GM12878 (cell line): ENCODE measurements at regions not wholly inside any gene's neighbourhood (a gene's known extent, or its start where the extent isn't known, plus 50 kb on each side); places are given as distances from the start of the nearest gene placed in this dataset.

Source experiments
- ATAC-seq: fragments of 200-7000 bp; cut with Tn5 transposase; 3 replicates; pipeline ENCODE4 v1.9.1; 2020; ENCODE audit warnings: mild to moderate bottlenecking, moderate library complexity
- BruUV-seq: library from RNA; stranded (reverse); fragments of 400-500 nt; replicated peaks from 2 replicates; lab custom pipeline; 2021; lab: Mats Ljungman, UMichigan
- CTCF ChIA-PET: fragments of 300-600 bp; sonication (Branson Sonifier 250); formaldehyde crosslinking; extraction: SDS; loops from one replicate; lab custom pipeline; 2021; ENCODE audit warnings: inconsistent platforms; lab: Yijun Ruan, JAX
- POLR2A ChIA-PET: fragments of 350-600 bp; formaldehyde crosslinking; extraction: SDS; loops from one replicate; lab custom pipeline; 2021; ENCODE audit warnings: inconsistent platforms; lab: Charles Lee
- RAD21 ChIA-PET: fragments of 300-600 bp; sonication (Branson Sonifier 250); formaldehyde crosslinking; loops from one replicate; lab custom pipeline; 2023; ENCODE audit warnings: antibody characterized with exemption; ENCODE audit not compliant: unreplicated experiment; lab: Charles Lee
- SMC1A ChIA-PET: fragments of 300-600 bp; sonication (Branson Sonifier 250); formaldehyde crosslinking; loops from one replicate; lab custom pipeline; 2023; ENCODE audit not compliant: unreplicated experiment, uncharacterized antibody; lab: Charles Lee
- DNase-seq: peaks from one replicate; pipeline ENCODE4 v3.0.0-alpha.2; 2011; ENCODE audit warnings: low read depth, low spot score
- FAIRE-seq: peaks from 3 replicates; lab custom pipeline; 2011; peaks lifted over from hg19 to GRCh38; lab: Jason Lieb, UNC
- H2AFZ ChIP-seq: 2 replicates; pipeline ENCODE4 v1.6.0; 2011; ENCODE audit warnings: low read depth, low read length, control low read depth; ENCODE audit not compliant: control insufficient read depth
- H3K27ac ChIP-seq: 2 replicates; pipeline ENCODE4 v1.5.1; 2011; ENCODE audit warnings: control low read depth; ENCODE audit not compliant: control insufficient read depth, insufficient read depth
- H3K27me3 ChIP-seq, 2 experiments: replicated peaks in 1 of 2; 2 replicates each; pipeline versions ENCODE4 v1.6.0 to v1.6.1; 2011; ENCODE audit warnings: low read length in 1 of 2; ENCODE audit not compliant: control insufficient read depth in 2 of 2, insufficient read depth in 2 of 2
- H3K36me3 ChIP-seq, 2 experiments: 2 replicates each; pipeline ENCODE4 v1.5.1; 2011; ENCODE audit warnings: low read length in 1 of 2; ENCODE audit not compliant: control insufficient read depth in 2 of 2, insufficient read depth in 2 of 2
- H3K4me1 ChIP-seq: 2 replicates; pipeline ENCODE4 v1.6.1; 2011; ENCODE audit warnings: mild to moderate bottlenecking, low read length, moderate library complexity, mixed read lengths; ENCODE audit not compliant: control insufficient read depth, insufficient read depth
- H3K4me2 ChIP-seq: 2 replicates; pipeline ENCODE4 v1.6.0; 2011; ENCODE audit warnings: control low read depth; ENCODE audit not compliant: control insufficient read depth, insufficient read depth
- H3K4me3 ChIP-seq: fragments of 200-600 bp; sonication (generic); 2 replicates; pipeline ENCODE4 v1.5.1; 2016
- H3K79me2 ChIP-seq: 2 replicates; pipeline ENCODE4 v1.6.0; 2011; ENCODE audit warnings: low read length; ENCODE audit not compliant: control insufficient read depth, insufficient read depth
- H3K9ac ChIP-seq: 2 replicates; pipeline ENCODE4 v1.8.0; 2011; ENCODE audit warnings: low read length, control low read depth, mixed read lengths; ENCODE audit not compliant: control insufficient read depth, insufficient read depth
- H3K9me3 ChIP-seq: replicated peaks from 3 replicates; pipeline ENCODE4 v1.5.1; 2011; ENCODE audit warnings: mild to moderate bottlenecking, low read length; ENCODE audit not compliant: control insufficient read depth, insufficient read depth
- H4K20me1 ChIP-seq: 2 replicates; pipeline ENCODE4 v1.6.0; 2011; ENCODE audit not compliant: control insufficient read depth, insufficient read depth
- CREB1 ChIP-seq: IDR thresholded peaks from 2 replicates; pipeline ENCODE4 v1.6.1; 2012; ENCODE audit warnings: low read depth, mild to moderate bottlenecking, inconsistent platforms
- HCFC1 ChIP-seq: fragments of 150-350 bp; IDR thresholded peaks from 2 replicates; pipeline ENCODE4 v1.6.1; 2014; ENCODE audit warnings: low read length
- NFXL1 ChIP-seq: fragments of 450-650 bp; IDR thresholded peaks from 2 replicates; pipeline ENCODE4 v1.6.1; 2017; ENCODE audit warnings: antibody characterized with exemption, mild to moderate bottlenecking, borderline replicate concordance
- NR2C1 ChIP-seq: fragments of 450-650 bp; IDR thresholded peaks from 2 replicates; pipeline ENCODE4 v1.6.1; 2017; ENCODE audit warnings: antibody characterized with exemption, mild to moderate bottlenecking, moderate library complexity
- POLR2A ChIP-seq: IDR thresholded peaks from 2 replicates; pipeline ENCODE4 v1.6.1; 2011; ENCODE audit warnings: low read depth, mild to moderate bottlenecking, low read length
- POLR2AphosphoS5 ChIP-seq: IDR thresholded peaks from 2 replicates; pipeline ENCODE4 v1.6.1; 2011; ENCODE audit warnings: mild to moderate bottlenecking, low read length, inconsistent platforms
- RAD51 ChIP-seq: fragments of 450-650 bp; IDR thresholded peaks from 2 replicates; pipeline ENCODE4 v1.6.1; 2016; ENCODE audit warnings: moderate library complexity, mild to moderate bottlenecking, inconsistent platforms
- SKIL ChIP-seq: fragments of 450-650 bp; IDR thresholded peaks from 2 replicates; pipeline ENCODE4 v1.6.1; 2017; ENCODE audit warnings: mild to moderate bottlenecking, low read depth, inconsistent platforms; ENCODE audit not compliant: poor library complexity, severe bottlenecking
- YY1 ChIP-seq: IDR thresholded peaks from 2 replicates; pipeline ENCODE4 v1.6.1; 2011; ENCODE audit warnings: low read depth, mild to moderate bottlenecking, low read length
- ZBTB33 ChIP-seq: fragments of 450-650 bp; IDR thresholded peaks from 2 replicates; pipeline ENCODE4 v1.6.1; 2017; ENCODE audit warnings: mild to moderate bottlenecking
- ZNF622 ChIP-seq: fragments of 450-650 bp; IDR thresholded peaks from 2 replicates; pipeline ENCODE4 v1.6.1; 2017; ENCODE audit warnings: mild to moderate bottlenecking, inconsistent platforms
- ZSCAN29 ChIP-seq: fragments of 450-650 bp; IDR thresholded peaks from 2 replicates; pipeline ENCODE4 v1.6.1; 2017; ENCODE audit warnings: mild to moderate bottlenecking, moderate library complexity
- in situ Hi-C: fragments of 300-500 bp; cut with MboI; formaldehyde crosslinking; loops from 9 replicates; pipeline ENCODE4 v1.14.3; 2018; ENCODE audit warnings: mixed read lengths
- intact Hi-C: fragments of 100-400 bp; cut with micrococcal nuclease; formaldehyde crosslinking; loops from one replicate; pipeline ENCODE4 v1.14.2; 2022; ENCODE audit not compliant: unreplicated experiment

DNA sequence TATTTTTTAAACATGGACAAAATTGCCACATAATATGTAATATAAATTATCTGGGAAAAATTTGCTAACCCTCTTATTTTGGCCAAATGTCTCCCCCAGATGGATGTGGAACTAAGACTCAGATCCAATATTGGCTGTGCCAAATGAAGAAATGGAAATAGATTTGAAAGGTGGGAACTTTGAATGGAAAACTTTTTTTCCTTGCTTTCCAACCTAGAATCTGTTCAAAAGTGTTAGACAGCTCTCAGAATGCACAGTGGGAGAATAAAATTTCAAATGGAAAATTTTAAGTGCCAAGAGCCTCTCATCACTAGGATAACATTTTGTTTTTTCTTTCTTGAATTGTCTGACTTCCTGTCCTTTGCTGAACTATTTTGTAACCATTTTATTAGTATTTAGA lies 142.6 kb upstream of the GAS1 start:
- ChIA-PET RAD21 (no interaction called here), SMC1A (no interaction called here), POLR2A (no interaction called here), CTCF (no interaction called here)
- H2AFZ ChIP-seq: no peak overlapping the region
- no TSS peak for BruUV-seq
- no peak overlapping the region for H3K27ac ChIP-seq
- ATAC-seq: no peak
- no peaks in the 10 kb centered on the region for H3K79me2 ChIP-seq
- no peak for TF ChIP-seq NR2C1
- no peak for TF ChIP-seq ZSCAN29
- no peak for TF ChIP-seq POLR2A
- TF ChIP-seq POLR2AphosphoS5: no peak
- TF ChIP-seq CREB1: no peak
- TF ChIP-seq RAD51: no peak
- no peak for TF ChIP-seq SKIL
- no peak for TF ChIP-seq HCFC1
- no peak for TF ChIP-seq NFXL1
- no peak for TF ChIP-seq ZBTB33
- TF ChIP-seq ZNF622: no peak
- no peak for TF ChIP-seq YY1
- no peak overlapping the region for H3K9ac ChIP-seq
- H3K36me3 ChIP-seq: no peaks in the 10 kb centered on the region
- no peak for DNase-seq
- no peak overlapping the region for H3K4me2 ChIP-seq
- no peaks in the 10 kb centered on the region for H3K4me1 ChIP-seq
- in situ Hi-C loops: no loop called here
- H3K9me3 ChIP-seq: no peaks in the 10 kb centered on the region
- no peak overlapping the region for H3K4me3 ChIP-seq
- no peaks in the 10 kb centered on the region for H3K27me3 ChIP-seq
- intact Hi-C loops: no loop called here
- no peaks in the 10 kb centered on the region for H4K20me1 ChIP-seq
- FAIRE-seq: no peak
